Karpas-422 (cell line): ENCODE measurements at regions not wholly inside any gene's neighbourhood (a gene's known extent, or its start where the extent isn't known, plus 50 kb on each side); places are given as distances from the start of the nearest gene placed in this dataset.

Experiments
- DNase-seq: peaks from one replicate; pipeline ENCODE4 v3.0.0-alpha.2; 2015
- H2AFZ ChIP-seq: fragments of 200-600 bp; sonication (generic); 2 replicates; pipeline ENCODE4 v1.6.1; 2014; ENCODE audit warnings: antibody characterized with exemption, low read length, mixed read lengths
- H3K27ac ChIP-seq: fragments of 200-600 bp; sonication (generic); 2 replicates; pipeline ENCODE4 v1.5.1; 2014; ENCODE audit warnings: mild to moderate bottlenecking, low read length, moderate library complexity
- H3K27me3 ChIP-seq: fragments of 200-600 bp; sonication (generic); 2 replicates; pipeline ENCODE4 v1.6.1; 2014; ENCODE audit warnings: low read length, mixed read lengths
- H3K36me3 ChIP-seq: fragments of 200-600 bp; sonication (generic); 2 replicates; pipeline ENCODE4 v1.6.1; 2014; ENCODE audit warnings: low read length, mixed read lengths; ENCODE audit not compliant: insufficient read depth
- H3K4me1 ChIP-seq: fragments of 200-600 bp; sonication (generic); 2 replicates; pipeline ENCODE4 v1.6.1; 2014; ENCODE audit warnings: mild to moderate bottlenecking, low read length, mixed read lengths
- H3K4me2 ChIP-seq: fragments of 200-600 bp; sonication (generic); 2 replicates; pipeline ENCODE4 v1.6.1; 2014; ENCODE audit warnings: low read length, low read depth, mild to moderate bottlenecking; ENCODE audit not compliant: poor library complexity, severe bottlenecking
- H3K4me3 ChIP-seq: fragments of 200-600 bp; sonication (generic); 2 replicates; pipeline ENCODE4 v1.5.1; 2014; ENCODE audit warnings: mild to moderate bottlenecking, antibody characterized with exemption, low read length, mixed read lengths
- H3K79me2 ChIP-seq: fragments of 200-600 bp; sonication (generic); 2 replicates; pipeline ENCODE4 v1.6.1; 2014; ENCODE audit warnings: mild to moderate bottlenecking, low read length, mixed read lengths
- H3K9ac ChIP-seq: fragments of 200-600 bp; sonication (generic); 2 replicates; pipeline ENCODE4 v1.6.0; 2014; ENCODE audit warnings: low read length
- H3K9me2 ChIP-seq: fragments of 200-600 bp; sonication (generic), shearing (Covaris generic); replicated peaks from 2 replicates; pipeline ENCODE4 v1.6.0; 2014; ENCODE audit warnings: mild to moderate bottlenecking, low read length, moderate library complexity; ENCODE audit not compliant: insufficient read depth
- H3K9me3 ChIP-seq: fragments of 300-700, 200-600 bp; sonication (generic); 2 replicates; pipeline ENCODE4 v1.6.1; 2014; ENCODE audit warnings: low read length, mixed read lengths
- H4K20me1 ChIP-seq: fragments of 200-600 bp; sonication (generic); 2 replicates; pipeline ENCODE4 v1.6.1; 2014; ENCODE audit warnings: mild to moderate bottlenecking, antibody characterized with exemption, low read length, low read depth; ENCODE audit not compliant: insufficient read depth

- Histone ChIP-seq H4K20me1 (peaks cover 3% of the 10 kb centered on the region; the same call in 1 of the 2 replicates), H3K9me2 (no peaks in the 10 kb centered on the region), H3K9ac (no peak overlapping the region), H3K79me2 (no peaks in the 10 kb centered on the region), H3K9me3 (no peaks in the 10 kb centered on the region), H3K4me2 (no peak overlapping the region), H3K4me1 (no peaks in the 10 kb centered on the region), H3K27ac (no peak overlapping the region), H3K27me3 (no peaks in the 10 kb centered on the region), H3K4me3 (no peak overlapping the region), H3K36me3 (no peaks in the 10 kb centered on the region), H2AFZ (no peak overlapping the region)
- DNase-seq = no peak
These were observed 78.4 kb upstream of the FSTL4 start for GRCh38 chr5:133690746-133691145.

- DNase-seq = no peak
- Histone ChIP-seq H3K36me3 (no peaks in the 10 kb centered on the region), H3K79me2 (no peaks in the 10 kb centered on the region), H3K4me1 (no peaks in the 10 kb centered on the region), H3K4me2 (no peak overlapping the region), H3K9me2 (no peaks in the 10 kb centered on the region), H3K9me3 (no peaks in the 10 kb centered on the region), H3K27ac (no peak overlapping the region), H3K27me3 (no peaks in the 10 kb centered on the region), H4K20me1 (peaks cover 3% of the 10 kb centered on the region; the same call in 1 of the 2 replicates), H2AFZ (no peak overlapping the region), H3K4me3 (no peak overlapping the region), H3K9ac (no peak overlapping the region)
These were observed 76.0 kb upstream of the FSTL4 start for GRCh38 chr5:133688391-133688790.

GRCh38 chr5:133687212-133688061 lies 75.1 kb upstream of the FSTL4 start:
- H3K4me3 ChIP-seq = no peak overlapping the region
- H3K9me3 ChIP-seq = no peaks in the 10 kb centered on the region
- H3K4me1 ChIP-seq = no peaks in the 10 kb centered on the region
- H3K9me2 ChIP-seq = no peaks in the 10 kb centered on the region
- peaks cover 3% of the 10 kb centered on the region; the same call in 1 of the 2 replicates for H4K20me1 ChIP-seq
- H2AFZ ChIP-seq = no peak overlapping the region
- H3K4me2 ChIP-seq = no peak overlapping the region
- no peak overlapping the region for H3K27ac ChIP-seq
- no peaks in the 10 kb centered on the region for H3K27me3 ChIP-seq
- H3K79me2 ChIP-seq = no peaks in the 10 kb centered on the region
- no peak overlapping the region for H3K9ac ChIP-seq
- H3K36me3 ChIP-seq = no peaks in the 10 kb centered on the region
- DNase-seq = no peak

DNA sequence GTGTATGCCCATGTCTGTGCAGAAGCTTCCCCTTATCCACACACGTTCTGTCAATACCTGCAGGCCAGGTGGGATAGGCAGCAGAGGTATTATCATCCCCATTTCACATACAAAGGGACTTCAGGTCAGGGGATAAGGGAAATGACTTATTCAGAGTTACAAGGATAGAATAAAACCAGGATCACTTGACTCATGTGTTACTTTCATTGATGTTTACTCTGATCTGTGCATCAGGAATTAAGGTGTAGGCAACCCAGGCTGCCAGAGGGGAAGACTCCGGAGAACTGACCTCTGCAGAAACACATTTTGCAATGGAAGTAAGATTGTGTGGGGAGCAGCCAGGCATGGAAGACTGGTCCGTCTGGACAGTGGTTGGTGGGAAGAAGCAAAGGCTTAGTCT lies 74.2 kb upstream of the FSTL4 start:
- H3K36me3 ChIP-seq = no peaks in the 10 kb centered on the region
- peaks cover 3% of the 10 kb centered on the region; the same call in 1 of the 2 replicates for H4K20me1 ChIP-seq
- H3K4me1 ChIP-seq = no peaks in the 10 kb centered on the region
- no peaks in the 10 kb centered on the region for H3K9me3 ChIP-seq
- no peak overlapping the region for H3K4me2 ChIP-seq
- H3K27ac ChIP-seq = no peak overlapping the region
- H3K27me3 ChIP-seq = no peaks in the 10 kb centered on the region
- H3K79me2 ChIP-seq = no peaks in the 10 kb centered on the region
- no peaks in the 10 kb centered on the region for H3K9me2 ChIP-seq
- H3K9ac ChIP-seq = no peak overlapping the region
- no peak overlapping the region for H2AFZ ChIP-seq
- DNase-seq = no peak
- no peak overlapping the region for H3K4me3 ChIP-seq

DNA sequence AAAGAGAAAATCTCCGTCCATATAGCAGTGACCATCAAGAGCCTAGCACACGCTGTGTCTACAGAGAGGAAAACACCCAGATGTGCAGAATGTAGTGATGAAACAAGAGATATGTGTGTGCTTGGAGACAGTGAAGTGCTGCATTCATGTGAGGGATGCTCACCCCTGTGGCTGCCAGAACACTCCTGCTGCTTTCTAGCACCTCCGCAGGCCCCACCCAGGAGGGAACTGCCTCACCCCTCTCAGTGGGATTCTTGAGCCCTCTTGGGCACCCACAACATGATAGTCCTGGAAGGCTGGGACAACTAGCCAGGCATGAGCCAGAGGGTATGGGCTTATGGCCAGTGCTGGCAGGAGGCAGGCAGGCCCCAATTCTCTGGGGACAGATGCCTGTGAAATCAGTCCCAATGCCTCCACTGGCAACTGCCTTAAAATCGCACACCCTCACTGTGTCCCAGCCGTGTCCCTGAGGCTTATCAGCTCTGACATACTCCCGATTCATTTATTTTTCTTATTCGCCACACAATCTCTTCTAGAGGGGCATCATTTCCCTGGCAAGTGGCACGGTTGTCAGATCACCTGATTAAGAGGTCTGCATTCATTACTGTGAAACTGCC lies 73.2 kb upstream of the FSTL4 start:
- Histone ChIP-seq H3K4me1 (no peaks in the 10 kb centered on the region), H3K36me3 (no peaks in the 10 kb centered on the region), H3K79me2 (no peaks in the 10 kb centered on the region), H3K27ac (no peak overlapping the region), H3K27me3 (no peaks in the 10 kb centered on the region), H3K4me2 (no peak overlapping the region), H2AFZ (no peak overlapping the region), H4K20me1 (peaks cover 3% of the 10 kb centered on the region; the same call in 1 of the 2 replicates), H3K9me2 (no peaks in the 10 kb centered on the region), H3K9me3 (no peaks in the 10 kb centered on the region), H3K4me3 (no peak overlapping the region), H3K9ac (no peak overlapping the region)
- DNase-seq = no peak

- Histone ChIP-seq H3K9ac (no peak overlapping the region), H3K27me3 (no peaks in the 10 kb centered on the region), H3K36me3 (no peaks in the 10 kb centered on the region), H2AFZ (no peak overlapping the region), H3K9me2 (no peaks in the 10 kb centered on the region), H3K4me2 (no peak overlapping the region), H3K79me2 (no peaks in the 10 kb centered on the region), H3K4me3 (no peak overlapping the region), H4K20me1 (peaks cover 3% of the 10 kb centered on the region; the same call in 1 of the 2 replicates), H3K27ac (no peak overlapping the region), H3K4me1 (no peaks in the 10 kb centered on the region), H3K9me3 (no peaks in the 10 kb centered on the region)
- no peak for DNase-seq
These were observed 71.6 kb upstream of the FSTL4 start for GRCh38 chr5:133683646-133684596.

- no peak overlapping the region for H3K4me2 ChIP-seq
- no peaks in the 10 kb centered on the region for H3K4me1 ChIP-seq
- H3K36me3 ChIP-seq = no peaks in the 10 kb centered on the region
- no peak overlapping the region for H3K4me3 ChIP-seq
- H3K9me2 ChIP-seq = no peaks in the 10 kb centered on the region
- no peak overlapping the region for H3K27ac ChIP-seq
- peaks cover 3% of the 10 kb centered on the region; the same call in 1 of the 2 replicates for H4K20me1 ChIP-seq
- H3K9ac ChIP-seq = no peak overlapping the region
- no peaks in the 10 kb centered on the region for H3K27me3 ChIP-seq
- no peak overlapping the region for H2AFZ ChIP-seq
- H3K9me3 ChIP-seq = no peaks in the 10 kb centered on the region
- no peak for DNase-seq
- H3K79me2 ChIP-seq = no peaks in the 10 kb centered on the region
These were observed 70.1 kb upstream of the FSTL4 start for GRCh38 chr5:133682451-133682850.

DNA sequence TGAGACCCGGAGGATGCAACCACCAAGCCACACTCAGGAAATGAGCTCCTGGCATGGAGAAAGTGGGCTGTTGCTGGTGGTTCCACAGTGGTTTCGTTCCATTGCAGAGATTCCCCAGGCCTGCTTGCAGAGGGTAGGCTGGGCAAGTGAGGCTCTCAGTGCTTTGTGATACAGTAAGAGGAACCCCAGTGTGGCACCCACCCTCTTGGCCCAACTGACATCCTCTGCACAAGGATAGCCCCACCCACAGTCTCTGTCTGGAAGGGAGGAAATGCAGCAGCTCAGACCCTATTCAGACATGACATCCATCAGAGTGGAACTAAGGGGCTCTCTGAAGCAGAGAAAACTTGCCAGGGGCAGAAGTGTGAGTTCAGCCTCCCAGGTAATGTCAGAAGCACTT lies 69.6 kb upstream of the FSTL4 start:
- Histone ChIP-seq H3K27me3 (no peaks in the 10 kb centered on the region), H3K9me3 (no peaks in the 10 kb centered on the region)
- DNase-seq = no peak

More for the DNA sequence above, 69.6 kb upstream of the FSTL4 start:
- H3K79me2 ChIP-seq = no peaks in the 10 kb centered on the region
- H3K4me3 ChIP-seq = no peak overlapping the region
- H3K9ac ChIP-seq = no peak overlapping the region
- no peak overlapping the region for H3K27ac ChIP-seq
- no peaks in the 10 kb centered on the region for H3K9me2 ChIP-seq
- H2AFZ ChIP-seq = no peak overlapping the region
- no peaks in the 10 kb centered on the region for H3K4me1 ChIP-seq
- H4K20me1 ChIP-seq = peaks cover 3% of the 10 kb centered on the region; the same call in 1 of the 2 replicates
- no peaks in the 10 kb centered on the region for H3K36me3 ChIP-seq
- H3K4me2 ChIP-seq = no peak overlapping the region
